ENCODE measurements at regions not wholly inside any gene's neighbourhood (a gene's known extent, or its start where the extent isn't known, plus 50 kb on each side); places are given as distances from the start of the nearest gene placed in this dataset.

DNA sequence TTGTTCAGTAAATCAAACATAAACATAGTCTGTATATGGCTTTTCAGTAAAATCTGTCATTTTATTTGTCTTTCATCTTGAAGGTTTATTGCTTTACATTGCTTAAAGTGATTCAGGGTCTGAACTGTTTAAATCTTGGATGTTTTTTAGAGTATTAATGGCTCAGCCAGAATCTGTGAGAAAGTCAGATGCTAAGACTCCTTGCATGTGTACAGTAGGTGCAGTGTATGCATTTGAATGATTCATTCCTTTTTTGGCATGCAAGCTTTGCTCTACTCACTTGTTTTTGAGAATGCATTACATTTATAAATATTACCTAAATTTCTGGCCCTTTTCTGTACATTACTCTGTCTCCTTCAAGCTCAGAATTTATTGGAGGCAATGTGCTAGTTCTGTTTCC, 271.0 kb upstream of the RIOK2 start:
- Histone ChIP-seq H3K4me3 (ENCODE audit: low read length) (no peak overlapping the region), H3K9ac (ENCODE audit: low read length) (no peak overlapping the region), H3K27ac (ENCODE audit: low read depth, low read length) (no peak overlapping the region), H3K27me3 (ENCODE audit: control insufficient read depth, insufficient read depth, low read length) (no peaks in the 10 kb centered on the region), H3K4me1 (ENCODE audit: control insufficient read depth, insufficient read depth, low read length) (no peaks in the 10 kb centered on the region), H3K36me3 (ENCODE audit: control insufficient read depth, insufficient read depth, low read length) (no peaks in the 10 kb centered on the region)

DNA sequence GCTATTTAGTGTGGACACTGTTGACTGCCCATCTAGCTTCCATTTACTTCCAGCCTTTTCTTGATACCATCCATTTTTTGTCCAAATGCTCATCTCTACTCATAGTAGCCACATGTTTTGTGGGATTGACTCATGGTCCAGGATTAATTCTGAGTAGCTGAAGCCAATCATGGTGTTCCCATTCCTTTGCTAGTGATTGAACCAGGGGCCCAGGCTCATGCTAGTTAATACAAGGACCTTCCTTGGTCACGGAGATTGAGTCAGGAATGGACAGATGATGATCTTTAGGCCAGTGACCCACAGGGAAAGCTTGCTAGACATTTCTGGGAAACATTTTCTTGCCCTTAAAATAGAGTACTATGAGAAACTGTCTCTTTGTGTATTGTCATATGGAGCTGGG, 272.9 kb upstream of the RIOK2 start:
- Histone ChIP-seq H3K27me3 (ENCODE audit: control insufficient read depth, insufficient read depth, low read length) (no peaks in the 10 kb centered on the region), H3K27ac (ENCODE audit: low read depth, low read length) (no peak overlapping the region), H3K36me3 (ENCODE audit: control insufficient read depth, insufficient read depth, low read length) (no peaks in the 10 kb centered on the region), H3K4me1 (ENCODE audit: control insufficient read depth, insufficient read depth, low read length) (no peaks in the 10 kb centered on the region), H3K4me3 (ENCODE audit: low read length) (no peak overlapping the region), H3K9ac (ENCODE audit: low read length) (no peak overlapping the region)

DNA sequence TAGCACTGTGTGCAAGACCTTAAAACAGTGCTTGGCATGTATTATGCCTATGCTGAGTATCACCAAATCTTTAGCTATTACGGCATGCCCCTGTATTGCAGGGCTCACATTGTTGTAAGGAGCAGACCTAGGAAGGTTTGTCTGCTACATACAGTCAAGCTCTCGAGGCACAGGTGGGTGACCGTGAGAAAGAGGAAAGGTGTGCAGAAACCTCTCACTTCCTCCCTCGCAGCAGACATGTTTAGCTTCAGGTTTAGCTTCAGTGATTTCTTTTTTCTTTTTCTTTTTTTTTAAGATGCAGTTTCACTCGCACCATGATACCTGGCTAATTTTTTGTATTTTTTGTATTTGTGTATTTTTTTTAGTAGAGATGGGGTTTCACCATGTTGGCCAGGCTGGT, 275.8 kb upstream of the RIOK2 start:
- Histone ChIP-seq H3K9ac (ENCODE audit: low read length) (no peak overlapping the region), H3K4me3 (ENCODE audit: low read length) (no peak overlapping the region), H3K36me3 (ENCODE audit: control insufficient read depth, insufficient read depth, low read length) (no peaks in the 10 kb centered on the region), H3K27ac (ENCODE audit: low read depth, low read length) (no peak overlapping the region), H3K27me3 (ENCODE audit: control insufficient read depth, insufficient read depth, low read length) (no peaks in the 10 kb centered on the region), H3K4me1 (ENCODE audit: control insufficient read depth, insufficient read depth, low read length) (no peaks in the 10 kb centered on the region)

DNA sequence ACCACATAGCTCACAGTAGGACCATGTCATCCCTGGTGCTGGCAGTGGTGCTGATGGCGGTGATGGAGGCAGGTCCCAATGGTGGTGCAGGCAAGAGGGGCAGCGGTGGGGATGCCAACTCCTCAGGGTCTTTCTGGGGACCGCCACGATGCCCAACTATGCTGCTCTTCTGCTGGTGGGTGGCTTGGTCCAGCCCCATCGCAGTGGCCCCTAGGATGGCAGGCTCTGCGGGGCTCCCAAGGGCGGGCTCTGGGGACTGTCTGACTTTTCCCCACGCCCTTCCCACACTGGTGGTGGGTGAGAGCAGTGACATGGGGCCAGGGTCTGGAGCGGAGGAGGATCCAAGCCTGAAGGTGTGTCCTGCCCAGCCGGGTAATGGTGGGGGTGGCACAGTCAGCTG, 288.9 kb upstream of the RIOK2 start:
- H3K27ac ChIP-seq (ENCODE audit: low read depth, low read length), result no peak overlapping the region

DNA sequence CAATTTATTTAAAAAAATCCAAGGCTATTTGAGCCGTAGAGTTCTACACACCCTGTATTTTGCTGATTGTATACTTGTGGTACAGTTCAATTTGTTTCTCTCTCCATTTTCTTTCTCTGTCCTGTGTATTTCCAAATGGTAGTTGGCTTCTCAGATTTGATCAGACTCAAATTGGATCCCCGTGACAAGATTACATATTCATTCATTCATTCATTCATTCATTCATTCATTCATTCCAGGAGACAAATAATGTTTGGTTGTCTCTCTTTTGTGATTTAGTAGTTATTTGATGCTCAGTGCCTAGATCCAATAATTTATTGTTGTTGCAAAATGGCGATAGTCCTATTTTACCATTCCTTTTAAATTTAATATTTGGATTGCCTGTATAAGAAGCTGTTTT, 292.8 kb upstream of the RIOK2 start:
- Histone ChIP-seq H3K27me3 (ENCODE audit: control insufficient read depth, insufficient read depth, low read length) (no peaks in the 10 kb centered on the region), H3K4me3 (ENCODE audit: low read length) (no peak overlapping the region), H3K27ac (ENCODE audit: low read depth, low read length) (no peak overlapping the region), H3K9ac (ENCODE audit: low read length) (no peak overlapping the region), H3K36me3 (ENCODE audit: control insufficient read depth, insufficient read depth, low read length) (no peaks in the 10 kb centered on the region), H3K4me1 (ENCODE audit: control insufficient read depth, insufficient read depth, low read length) (no peaks in the 10 kb centered on the region)

More for the DNA sequence above, 288.9 kb upstream of the RIOK2 start:
- Histone ChIP-seq H3K9ac (ENCODE audit: low read length) (no peak overlapping the region), H3K36me3 (ENCODE audit: control insufficient read depth, insufficient read depth, low read length) (no peaks in the 10 kb centered on the region), H3K27me3 (ENCODE audit: control insufficient read depth, insufficient read depth, low read length) (no peaks in the 10 kb centered on the region), H3K4me1 (ENCODE audit: control insufficient read depth, insufficient read depth, low read length) (no peaks in the 10 kb centered on the region), H3K4me3 (ENCODE audit: low read length) (no peak overlapping the region)

DNA sequence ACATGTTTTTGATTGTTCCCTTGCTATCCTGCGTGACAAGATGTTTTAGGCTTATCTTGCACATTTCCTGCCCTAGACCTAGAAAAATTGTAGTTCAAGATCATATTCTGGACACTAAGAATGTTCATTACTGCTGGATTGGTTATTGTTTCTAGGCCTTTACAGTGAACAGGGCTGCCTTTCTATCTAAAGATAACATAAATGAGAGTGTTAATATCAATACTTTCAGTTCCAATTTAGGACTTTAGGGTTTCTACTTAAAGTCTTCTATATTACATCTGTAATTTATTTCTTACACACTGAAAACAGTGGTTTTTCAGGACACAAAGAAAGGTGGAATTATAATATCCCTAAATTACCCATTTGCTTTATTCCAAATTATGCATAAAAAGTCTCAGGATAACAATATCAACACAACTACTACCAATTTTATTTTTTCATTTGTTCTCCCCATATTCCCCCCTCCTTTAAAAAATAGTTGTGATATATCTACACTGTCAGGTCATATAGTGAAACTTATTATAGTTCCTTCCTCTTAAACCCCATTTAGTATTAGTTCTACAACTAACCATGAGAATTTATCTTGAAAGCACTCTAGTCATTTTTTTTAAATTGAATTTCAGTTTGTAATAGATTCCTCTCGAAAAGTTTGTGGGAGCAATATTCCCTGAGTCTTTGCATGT, 293.9 kb upstream of the RIOK2 start:
- H3K36me3 ChIP-seq (ENCODE audit: control insufficient read depth, insufficient read depth, low read length), result no peaks in the 10 kb centered on the region
- no peak overlapping the region for H3K4me3 ChIP-seq (ENCODE audit: low read length)
- H3K4me1 ChIP-seq (ENCODE audit: control insufficient read depth, insufficient read depth, low read length), result no peaks in the 10 kb centered on the region
- H3K9ac ChIP-seq (ENCODE audit: low read length), result no peak overlapping the region
- H3K27ac ChIP-seq (ENCODE audit: low read depth, low read length), result no peak overlapping the region
- H3K27me3 ChIP-seq (ENCODE audit: control insufficient read depth, insufficient read depth, low read length), result no peaks in the 10 kb centered on the region

DNA sequence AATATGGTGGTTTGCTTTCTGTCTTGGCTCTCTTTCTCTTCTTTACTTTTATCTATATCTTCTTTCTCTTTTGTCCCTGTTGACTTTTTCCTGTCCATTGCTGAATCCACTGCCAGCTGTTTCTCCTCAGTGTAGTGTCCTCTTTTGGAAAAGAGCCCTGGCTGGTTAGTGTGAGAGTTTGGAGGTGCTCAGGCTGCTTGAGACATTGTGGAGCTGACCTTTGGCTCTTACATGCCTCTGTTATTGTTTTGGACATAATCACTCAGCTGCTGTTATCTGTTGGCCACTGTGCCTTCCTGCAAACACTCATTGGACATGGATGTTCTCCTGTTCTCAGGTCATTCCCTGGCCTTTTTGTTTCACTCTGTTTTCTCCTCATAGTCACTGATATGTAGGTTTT, 295.4 kb upstream of the RIOK2 start:
- Histone ChIP-seq H3K4me3 (ENCODE audit: low read length) (no peak overlapping the region), H3K27ac (ENCODE audit: low read depth, low read length) (no peak overlapping the region), H3K36me3 (ENCODE audit: control insufficient read depth, insufficient read depth, low read length) (no peaks in the 10 kb centered on the region), H3K4me1 (ENCODE audit: control insufficient read depth, insufficient read depth, low read length) (no peaks in the 10 kb centered on the region), H3K9ac (ENCODE audit: low read length) (no peak overlapping the region), H3K27me3 (ENCODE audit: control insufficient read depth, insufficient read depth, low read length) (no peaks in the 10 kb centered on the region)

DNA sequence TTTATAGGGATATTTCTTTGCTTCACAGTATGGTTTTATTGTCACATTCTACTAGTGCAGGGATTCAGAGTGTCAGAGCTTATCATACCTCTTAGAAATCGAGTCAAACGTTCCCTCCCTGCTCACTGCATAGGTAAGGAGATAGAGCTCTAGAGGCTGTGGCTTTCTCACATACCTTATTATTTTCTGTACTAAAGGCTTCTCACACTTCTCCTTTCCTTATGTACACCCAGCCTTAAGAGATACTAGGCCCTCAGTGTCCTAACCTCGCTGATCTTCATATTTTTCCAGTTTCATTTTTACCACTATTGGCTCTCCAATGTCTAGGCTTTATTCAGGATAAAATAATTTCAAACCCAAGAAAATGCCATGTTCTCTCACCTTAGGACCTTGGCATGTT, 297.3 kb upstream of the RIOK2 start:
- H3K27me3 ChIP-seq (ENCODE audit: control insufficient read depth, insufficient read depth, low read length), result no peaks in the 10 kb centered on the region
- H3K36me3 ChIP-seq (ENCODE audit: control insufficient read depth, insufficient read depth, low read length), result no peaks in the 10 kb centered on the region
- no peak overlapping the region for H3K27ac ChIP-seq (ENCODE audit: low read depth, low read length)
- H3K4me3 ChIP-seq (ENCODE audit: low read length), result no peak overlapping the region
- H3K4me1 ChIP-seq (ENCODE audit: control insufficient read depth, insufficient read depth, low read length), result no peaks in the 10 kb centered on the region
- no peak overlapping the region for H3K9ac ChIP-seq (ENCODE audit: low read length)

DNA sequence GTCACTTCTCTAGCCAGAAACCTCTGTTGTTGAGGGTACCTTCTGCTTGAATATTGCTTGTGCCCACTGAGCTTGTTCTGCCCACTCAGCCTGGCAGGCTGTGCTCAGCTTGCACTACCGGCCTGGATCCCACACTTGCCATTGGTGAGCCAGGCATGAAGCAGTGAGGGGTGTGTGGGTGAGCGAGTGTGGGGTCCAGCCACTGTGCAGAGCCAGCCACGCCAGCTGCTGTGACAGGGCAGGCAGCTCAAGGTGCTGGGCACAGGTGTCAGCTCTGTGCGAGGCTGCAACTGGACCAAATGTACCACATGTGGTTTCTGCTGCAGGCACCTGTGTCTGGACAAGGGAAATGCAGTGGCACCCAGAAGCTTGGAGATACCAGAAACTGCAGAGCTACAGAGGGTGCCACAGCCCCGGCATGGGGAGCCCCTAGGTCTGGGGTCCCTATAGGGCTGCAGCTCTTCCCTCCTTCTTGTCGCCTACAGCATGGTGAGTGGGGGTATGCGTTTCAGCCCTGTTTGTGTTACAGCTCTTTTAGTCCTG, 305.1 kb upstream of the RIOK2 start:
- no peaks in the 10 kb centered on the region for H3K4me1 ChIP-seq (ENCODE audit: control insufficient read depth, insufficient read depth, low read length)
- H3K27ac ChIP-seq (ENCODE audit: low read depth, low read length), result no peak overlapping the region
- H3K36me3 ChIP-seq (ENCODE audit: control insufficient read depth, insufficient read depth, low read length), result no peaks in the 10 kb centered on the region
- H3K9ac ChIP-seq (ENCODE audit: low read length), result no peak overlapping the region
- no peaks in the 10 kb centered on the region for H3K27me3 ChIP-seq (ENCODE audit: control insufficient read depth, insufficient read depth, low read length)
- no peak overlapping the region for H3K4me3 ChIP-seq (ENCODE audit: low read length)

DNA sequence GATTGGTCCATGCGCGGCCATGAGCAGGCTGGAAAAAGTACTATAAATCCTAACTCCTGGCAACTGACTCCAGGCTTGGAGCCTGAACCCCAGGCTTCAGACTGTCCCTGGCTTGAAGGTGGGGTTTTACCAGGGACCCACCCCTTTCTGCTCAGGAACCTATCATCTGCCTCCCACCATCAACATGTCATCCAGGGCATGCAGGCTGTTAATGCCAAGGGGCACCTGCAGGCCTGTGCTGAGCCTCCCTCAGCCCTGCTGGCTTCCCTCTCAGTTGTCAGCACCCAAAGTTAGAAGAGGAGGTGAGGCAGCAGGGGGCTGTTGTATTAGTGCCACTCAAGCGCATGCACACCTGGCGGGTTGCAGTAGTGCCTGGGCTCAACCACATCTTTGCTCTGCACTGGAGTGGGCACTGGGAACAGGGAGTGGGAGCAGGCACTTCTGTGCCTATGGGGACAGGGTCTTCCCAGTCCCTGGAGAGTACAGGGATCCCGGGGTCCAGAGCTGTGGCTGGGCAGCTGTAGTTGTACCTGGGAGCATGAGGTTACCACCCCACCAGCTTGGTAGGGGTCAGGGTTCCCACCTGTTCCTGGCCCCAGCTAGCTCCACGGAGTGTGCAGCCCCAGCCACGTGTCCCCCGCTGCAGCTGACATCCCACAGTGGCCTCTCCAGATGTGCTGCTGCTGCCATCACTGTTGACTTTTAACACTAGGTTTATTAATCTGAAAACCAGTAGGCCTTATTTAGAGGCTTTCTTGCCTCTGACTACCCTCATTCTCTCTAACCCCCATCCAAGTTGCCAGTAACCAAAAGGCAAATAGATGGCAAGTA, 306.2 kb upstream of the RIOK2 start:
- no peak overlapping the region for H3K9ac ChIP-seq (ENCODE audit: low read length)
- no peaks in the 10 kb centered on the region for H3K36me3 ChIP-seq (ENCODE audit: control insufficient read depth, insufficient read depth, low read length)
- H3K4me1 ChIP-seq (ENCODE audit: control insufficient read depth, insufficient read depth, low read length), result no peaks in the 10 kb centered on the region
- H3K4me3 ChIP-seq (ENCODE audit: low read length), result no peak overlapping the region
- no peak overlapping the region for H3K27ac ChIP-seq (ENCODE audit: low read depth, low read length)
- no peaks in the 10 kb centered on the region for H3K27me3 ChIP-seq (ENCODE audit: control insufficient read depth, insufficient read depth, low read length)

DNA sequence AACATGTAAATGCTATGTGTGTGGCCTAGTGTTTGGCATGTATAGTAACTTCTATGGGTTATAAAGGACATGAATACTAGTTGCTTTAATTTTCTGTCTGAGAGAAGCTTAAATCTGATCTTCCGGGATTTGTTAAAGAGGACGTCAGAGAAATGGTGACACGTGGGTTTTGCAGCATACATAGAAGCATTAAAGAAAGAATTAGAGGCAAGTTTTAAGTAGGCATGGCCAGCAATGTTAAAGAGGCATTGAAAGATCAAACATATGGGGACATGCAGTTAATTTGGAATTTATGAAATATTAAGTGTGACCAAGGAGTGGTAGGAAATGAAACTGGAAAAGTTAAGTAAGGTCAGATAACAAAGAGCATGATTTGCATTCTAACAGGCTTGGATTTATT, 311.4 kb upstream of the RIOK2 start:
- Histone ChIP-seq H3K4me3 (ENCODE audit: low read length) (no peak overlapping the region), H3K27me3 (ENCODE audit: control insufficient read depth, insufficient read depth, low read length) (no peaks in the 10 kb centered on the region), H3K9ac (ENCODE audit: low read length) (no peak overlapping the region), H3K36me3 (ENCODE audit: control insufficient read depth, insufficient read depth, low read length) (no peaks in the 10 kb centered on the region), H3K4me1 (ENCODE audit: control insufficient read depth, insufficient read depth, low read length) (no peaks in the 10 kb centered on the region), H3K27ac (ENCODE audit: low read depth, low read length) (no peak overlapping the region)

DNA sequence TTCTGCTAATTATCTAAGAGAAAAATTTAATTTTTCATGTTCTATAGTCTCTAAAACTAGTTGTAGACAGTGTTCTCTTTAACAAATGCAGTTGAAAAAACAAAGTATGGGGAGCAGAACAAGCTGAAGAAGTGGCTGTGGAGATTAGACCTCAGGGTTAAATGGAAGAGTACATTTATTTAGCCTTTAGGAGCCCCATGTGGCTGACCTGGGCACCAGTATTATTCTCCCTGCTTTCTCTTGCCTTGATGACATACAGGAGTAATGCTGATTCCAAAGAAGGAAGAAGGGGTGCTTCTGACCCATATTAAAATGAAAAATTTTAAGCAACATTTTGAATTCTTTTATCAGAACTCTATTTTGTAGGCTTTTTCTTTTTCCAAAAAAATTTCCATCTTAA, 312.3 kb upstream of the RIOK2 start:
- Histone ChIP-seq H3K4me3 (ENCODE audit: low read length) (no peak overlapping the region), H3K36me3 (ENCODE audit: control insufficient read depth, insufficient read depth, low read length) (no peaks in the 10 kb centered on the region), H3K27ac (ENCODE audit: low read depth, low read length) (no peak overlapping the region), H3K27me3 (ENCODE audit: control insufficient read depth, insufficient read depth, low read length) (no peaks in the 10 kb centered on the region), H3K4me1 (ENCODE audit: control insufficient read depth, insufficient read depth, low read length) (no peaks in the 10 kb centered on the region), H3K9ac (ENCODE audit: low read length) (no peak overlapping the region)

DNA sequence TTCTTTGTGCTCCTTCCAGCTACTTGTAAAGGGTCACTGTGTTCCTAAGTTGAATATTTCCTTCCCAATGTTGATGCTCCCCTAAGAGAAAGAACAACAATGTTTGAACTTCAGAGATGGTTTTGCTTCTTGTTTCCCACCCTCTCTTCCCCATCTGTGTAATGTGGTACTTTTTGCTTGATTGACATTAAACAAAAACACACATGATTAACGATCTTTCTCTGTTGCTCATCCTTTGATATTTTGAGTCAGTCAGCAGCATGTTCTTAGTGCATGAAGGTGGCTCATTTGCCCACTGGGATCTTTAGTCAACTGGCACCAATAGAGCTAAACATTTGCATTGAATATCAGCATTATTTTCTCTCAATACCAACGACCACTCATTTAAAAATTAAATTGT, 313.0 kb upstream of the RIOK2 start:
- H3K27ac ChIP-seq (ENCODE audit: low read depth, low read length), result no peak overlapping the region
- H3K9ac ChIP-seq (ENCODE audit: low read length), result no peak overlapping the region
- no peak overlapping the region for H3K4me3 ChIP-seq (ENCODE audit: low read length)
- H3K36me3 ChIP-seq (ENCODE audit: control insufficient read depth, insufficient read depth, low read length), result no peaks in the 10 kb centered on the region
- no peaks in the 10 kb centered on the region for H3K4me1 ChIP-seq (ENCODE audit: control insufficient read depth, insufficient read depth, low read length)
- no peaks in the 10 kb centered on the region for H3K27me3 ChIP-seq (ENCODE audit: control insufficient read depth, insufficient read depth, low read length)
